ENCODE measurements at regions not wholly inside any gene's neighbourhood (a gene's known extent, or its start where the extent isn't known, plus 50 kb on each side); places are given as distances from the start of the nearest gene placed in this dataset.

GRCh38 chr5:63894690-63895089 lies 67.6 kb downstream of the HTR1A start:
- Histone ChIP-seq H3K4me3 (ENCODE audit: low read depth, low read length) (no peak overlapping the region), H3K4me1 (ENCODE audit: insufficient read depth) (no peaks in the 10 kb centered on the region), H3K36me3 (ENCODE audit: insufficient read depth) (no peaks in the 10 kb centered on the region), H3K27ac (ENCODE audit: low read depth) (no peak overlapping the region)
- no peak for DNase-seq (ENCODE audit: extremely low spot score)
- 65% methylated on average over 1 of the region's 1 CpG for WGBS

- no peak for DNase-seq (ENCODE audit: extremely low spot score)
- no peak overlapping the region for H3K4me3 ChIP-seq (ENCODE audit: low read depth, low read length)
- no peaks in the 10 kb centered on the region for H3K36me3 ChIP-seq (ENCODE audit: insufficient read depth)
- WGBS = 39% methylated on average over 1 of the region's 1 CpG
- H3K27ac ChIP-seq (ENCODE audit: low read depth) = no peak overlapping the region
- H3K4me1 ChIP-seq (ENCODE audit: insufficient read depth) = no peaks in the 10 kb centered on the region
Observed at GRCh38 chr5:63878788-63879187, 83.5 kb downstream of the HTR1A start.

GRCh38 chr5:63877961-63878360 lies 84.3 kb downstream of the HTR1A start:
- Histone ChIP-seq H3K36me3 (ENCODE audit: insufficient read depth) (no peaks in the 10 kb centered on the region), H3K27ac (ENCODE audit: low read depth) (no peak overlapping the region), H3K4me1 (ENCODE audit: insufficient read depth) (no peaks in the 10 kb centered on the region), H3K4me3 (ENCODE audit: low read depth, low read length) (no peak overlapping the region)
- DNase-seq (ENCODE audit: extremely low spot score) = no peak
- WGBS = 70% methylated on average over 2 of the region's 2 CpGs

- Histone ChIP-seq H3K4me3 (ENCODE audit: low read depth, low read length) (no peak overlapping the region), H3K36me3 (ENCODE audit: insufficient read depth) (no peaks in the 10 kb centered on the region), H3K4me1 (ENCODE audit: insufficient read depth) (no peaks in the 10 kb centered on the region), H3K27ac (ENCODE audit: low read depth) (no peak overlapping the region)
- no peak for DNase-seq (ENCODE audit: extremely low spot score)
- 94% methylated on average over 1 of the region's 1 CpG for WGBS
Observed at GRCh38 chr5:63860379-63860778, 101.9 kb downstream of the HTR1A start.

- H3K4me3 ChIP-seq (ENCODE audit: low read depth, low read length) = no peak overlapping the region
- no peaks in the 10 kb centered on the region for H3K36me3 ChIP-seq (ENCODE audit: insufficient read depth)
- DNase-seq (ENCODE audit: extremely low spot score) = no peak
- WGBS = 79% methylated on average over 2 of the region's 2 CpGs
- H3K4me1 ChIP-seq (ENCODE audit: insufficient read depth) = no peaks in the 10 kb centered on the region
- no peak overlapping the region for H3K27ac ChIP-seq (ENCODE audit: low read depth)
Observed at GRCh38 chr5:63854076-63854475, 108.2 kb downstream of the HTR1A start.

- H3K36me3 ChIP-seq (ENCODE audit: insufficient read depth) = no peaks in the 10 kb centered on the region
- WGBS = 70% methylated on average over 4 of the region's 4 CpGs
- H3K27ac ChIP-seq (ENCODE audit: low read depth) = no peak overlapping the region
- H3K4me3 ChIP-seq (ENCODE audit: low read depth, low read length) = no peak overlapping the region
- no peak for DNase-seq (ENCODE audit: extremely low spot score)
- H3K4me1 ChIP-seq (ENCODE audit: insufficient read depth) = no peaks in the 10 kb centered on the region
Observed at GRCh38 chr5:63843190-63843589, 119.1 kb downstream of the HTR1A start.

- Histone ChIP-seq H3K36me3 (ENCODE audit: insufficient read depth) (no peaks in the 10 kb centered on the region), H3K4me1 (ENCODE audit: insufficient read depth) (no peaks in the 10 kb centered on the region), H3K27ac (ENCODE audit: low read depth) (no peak overlapping the region), H3K4me3 (ENCODE audit: low read depth, low read length) (no peak overlapping the region)
- DNase-seq (ENCODE audit: extremely low spot score) = no peak
- 75% methylated on average over 3 of the region's 3 CpGs for WGBS
Observed at GRCh38 chr5:63837437-63837836, 124.8 kb downstream of the HTR1A start.

- Histone ChIP-seq H3K27ac (ENCODE audit: low read depth) (no peak overlapping the region), H3K4me1 (ENCODE audit: insufficient read depth) (no peaks in the 10 kb centered on the region), H3K36me3 (ENCODE audit: insufficient read depth) (no peaks in the 10 kb centered on the region), H3K4me3 (ENCODE audit: low read depth, low read length) (no peak overlapping the region)
- no peak for DNase-seq (ENCODE audit: extremely low spot score)
Observed at GRCh38 chr5:63831381-63831780, 130.9 kb downstream of the HTR1A start.

- 92% methylated on average over 1 of the region's 1 CpG for WGBS
- no peak for DNase-seq (ENCODE audit: extremely low spot score)
- Histone ChIP-seq H3K36me3 (ENCODE audit: insufficient read depth) (no peaks in the 10 kb centered on the region), H3K4me3 (ENCODE audit: low read depth, low read length) (no peak overlapping the region), H3K4me1 (ENCODE audit: insufficient read depth) (no peaks in the 10 kb centered on the region), H3K27ac (ENCODE audit: low read depth) (no peak overlapping the region)
Observed at GRCh38 chr5:63825984-63826383, 136.3 kb downstream of the HTR1A start.

- WGBS = 69% methylated on average over 2 of the region's 2 CpGs
- no peak overlapping the region for H3K27ac ChIP-seq (ENCODE audit: low read depth)
- no peak overlapping the region for H3K4me3 ChIP-seq (ENCODE audit: low read depth, low read length)
- no peak for DNase-seq (ENCODE audit: extremely low spot score)
- no peaks in the 10 kb centered on the region for H3K4me1 ChIP-seq (ENCODE audit: insufficient read depth)
- H3K36me3 ChIP-seq (ENCODE audit: insufficient read depth) = no peaks in the 10 kb centered on the region
Observed at GRCh38 chr5:63823583-63823982, 138.7 kb downstream of the HTR1A start.

GRCh38 chr5:63822614-63823013 lies 139.6 kb downstream of the HTR1A start:
- H3K4me3 ChIP-seq (ENCODE audit: low read depth, low read length) = no peak overlapping the region
- 15% methylated on average over 1 of the region's 1 CpG for WGBS

GRCh38 chr5:63820577-63820976 lies 141.7 kb downstream of the HTR1A start:
- H3K4me1 ChIP-seq (ENCODE audit: insufficient read depth) = no peaks in the 10 kb centered on the region
- H3K4me3 ChIP-seq (ENCODE audit: low read depth, low read length) = no peak overlapping the region
- H3K27ac ChIP-seq (ENCODE audit: low read depth) = no peak overlapping the region
- DNase-seq (ENCODE audit: extremely low spot score) = no peak
- H3K36me3 ChIP-seq (ENCODE audit: insufficient read depth) = no peaks in the 10 kb centered on the region
- 23% methylated on average over 3 of the region's 3 CpGs for WGBS

More at GRCh38 chr5:63822614-63823013, 139.6 kb downstream of the HTR1A start:
- no peak for DNase-seq (ENCODE audit: extremely low spot score)
- Histone ChIP-seq H3K4me1 (ENCODE audit: insufficient read depth) (no peaks in the 10 kb centered on the region), H3K36me3 (ENCODE audit: insufficient read depth) (no peaks in the 10 kb centered on the region), H3K27ac (ENCODE audit: low read depth) (no peak overlapping the region)

GRCh38 chr5:63812693-63813092 lies 149.6 kb downstream of the HTR1A start:
- H3K4me3 ChIP-seq (ENCODE audit: low read depth, low read length) = no peak overlapping the region
- no peaks in the 10 kb centered on the region for H3K4me1 ChIP-seq (ENCODE audit: insufficient read depth)
- H3K27ac ChIP-seq (ENCODE audit: low read depth) = no peak overlapping the region
- H3K36me3 ChIP-seq (ENCODE audit: insufficient read depth) = no peaks in the 10 kb centered on the region
- DNase-seq (ENCODE audit: extremely low spot score) = no peak
- WGBS = 87% methylated on average over 3 of the region's 3 CpGs

GRCh38 chr5:63811961-63812360 lies 150.3 kb downstream of the HTR1A start:
- no peak for DNase-seq (ENCODE audit: extremely low spot score)
- 70% methylated on average over 2 of the region's 2 CpGs for WGBS
- Histone ChIP-seq H3K36me3 (ENCODE audit: insufficient read depth) (no peaks in the 10 kb centered on the region), H3K4me1 (ENCODE audit: insufficient read depth) (no peaks in the 10 kb centered on the region), H3K27ac (ENCODE audit: low read depth) (no peak overlapping the region), H3K4me3 (ENCODE audit: low read depth, low read length) (no peak overlapping the region)

- no peak overlapping the region for H3K4me3 ChIP-seq (ENCODE audit: low read depth, low read length)
- 69% methylated on average over 2 of the region's 2 CpGs for WGBS
- DNase-seq (ENCODE audit: extremely low spot score) = no peak
- no peaks in the 10 kb centered on the region for H3K36me3 ChIP-seq (ENCODE audit: insufficient read depth)
- no peaks in the 10 kb centered on the region for H3K4me1 ChIP-seq (ENCODE audit: insufficient read depth)
- no peak overlapping the region for H3K27ac ChIP-seq (ENCODE audit: low read depth)
Observed at GRCh38 chr5:63811286-63811685, 151.0 kb downstream of the HTR1A start.

Measured in urinary bladder (tissue), 3 donors.